OCI-LY1 (cell line): ENCODE measurements at regions not wholly inside any gene's neighbourhood (a gene's known extent, or its start where the extent isn't known, plus 50 kb on each side); places are given as distances from the start of the nearest gene placed in this dataset.

Experiments used
- H2AFZ ChIP-seq: fragments of 200-600 bp; sonication (generic), shearing (Covaris generic); 2 replicates; pipeline ENCODE4 v1.6.0; 2014; ENCODE audit warnings: antibody characterized with exemption, mild to moderate bottlenecking, low read length
- H3F3A ChIP-seq: fragments of 200-600 bp; sonication (generic), shearing (Covaris generic); 2 replicates; pipeline ENCODE4 v1.6.0; 2014; ENCODE audit warnings: mild to moderate bottlenecking, antibody characterized with exemption, low read length, moderate library complexity; ENCODE audit not compliant: insufficient read depth
- H3K27ac ChIP-seq: fragments of 200-600 bp; sonication (generic); 2 replicates; pipeline ENCODE4 v1.5.1; 2014; ENCODE audit warnings: low read length, mixed run types, mild to moderate bottlenecking, low read depth; ENCODE audit not compliant: poor library complexity, severe bottlenecking
- H3K27me3 ChIP-seq: fragments of 200-600 bp; sonication (generic); 2 replicates; pipeline ENCODE4 v1.6.0; 2014; ENCODE audit warnings: antibody characterized with exemption, mild to moderate bottlenecking, low read length, moderate library complexity; ENCODE audit not compliant: insufficient read depth
- H3K36me3 ChIP-seq: fragments of 200-600 bp; sonication (generic); 2 replicates; pipeline ENCODE4 v1.6.1; 2014; ENCODE audit warnings: mild to moderate bottlenecking, antibody characterized with exemption, low read length, moderate library complexity, mixed read lengths; ENCODE audit not compliant: insufficient read depth
- H3K4me1 ChIP-seq: fragments of 200-600 bp; sonication (generic); 2 replicates; pipeline ENCODE4 v1.5.1; 2014; ENCODE audit warnings: mild to moderate bottlenecking, low read length, moderate library complexity; ENCODE audit not compliant: insufficient read depth, severe bottlenecking
- H3K4me2 ChIP-seq: fragments of 200-600 bp; sonication (generic), shearing (Covaris generic); 2 replicates; pipeline ENCODE4 v1.6.1; 2014; ENCODE audit warnings: low read length
- H3K4me3 ChIP-seq: fragments of 200-600 bp; sonication (generic); 2 replicates; pipeline ENCODE4 v1.5.1; 2014; ENCODE audit warnings: low read length, low read depth, mild to moderate bottlenecking, mixed read lengths; ENCODE audit not compliant: poor library complexity, severe bottlenecking
- H3K79me2 ChIP-seq: fragments of 200-600 bp; shearing (Covaris generic); 2 replicates; pipeline ENCODE4 v1.6.1; 2016; ENCODE audit warnings: mixed run types, low read length, mixed read lengths; ENCODE audit not compliant: insufficient read depth
- H3K9ac ChIP-seq: fragments of 200-600 bp; sonication (generic), shearing (Covaris generic); 2 replicates; pipeline ENCODE4 v1.6.1; 2014; ENCODE audit warnings: mild to moderate bottlenecking, low read length, mixed read lengths
- H3K9me2 ChIP-seq: fragments of 200-600 bp; sonication (generic), shearing (Covaris generic); 2 replicates; pipeline ENCODE4 v1.6.1; 2014; ENCODE audit warnings: low read depth, mild to moderate bottlenecking, low read length, mixed read lengths
- H3K9me3 ChIP-seq: fragments of 200-600 bp; shearing (Covaris generic); 2 replicates; pipeline ENCODE4 v1.6.1; 2014; ENCODE audit warnings: low read length, mixed read lengths
- H4K20me1 ChIP-seq: fragments of 200-600 bp; sonication (generic), shearing (Covaris generic); 2 replicates; pipeline ENCODE4 v1.6.0; 2016; ENCODE audit warnings: mild to moderate bottlenecking, low read length; ENCODE audit not compliant: insufficient read depth
- CTCF ChIP-seq: fragments of 200-600 bp; sonication (generic), shearing (Covaris generic); IDR thresholded peaks from 2 replicates; pipeline ENCODE4 v1.5.1; 2017; ENCODE audit warnings: mild to moderate bottlenecking, antibody characterized with exemption, low read length, moderate library complexity, mixed read lengths
- EZH2 ChIP-seq: fragments of 200-600 bp; sonication (generic), shearing (Covaris generic); IDR thresholded peaks from 2 replicates; pipeline ENCODE4 v1.8.0; 2017; ENCODE audit warnings: borderline replicate concordance, mixed run types, mild to moderate bottlenecking, antibody characterized with exemption, low read length, moderate library complexity, mixed read lengths

DNA sequence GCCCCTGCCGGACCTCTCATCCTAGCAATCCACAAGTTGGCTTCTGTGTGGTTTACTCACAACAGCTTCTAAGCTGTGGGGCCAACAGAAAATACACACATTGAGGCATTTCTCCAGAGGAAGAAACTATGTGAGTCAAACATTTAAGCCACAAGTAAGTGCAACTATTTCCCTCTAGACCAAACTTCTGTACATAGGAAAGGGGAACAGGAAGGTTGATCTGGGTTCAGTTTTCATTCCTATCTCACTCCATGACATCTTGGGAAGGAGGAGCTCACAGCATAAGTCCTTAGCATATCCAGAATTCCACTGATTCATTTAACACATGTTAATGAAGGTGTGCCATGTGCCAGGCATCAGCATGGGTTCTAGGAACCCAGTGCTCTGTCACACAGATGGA is 72.8 kb upstream of the PICALM start:
- H4K20me1 ChIP-seq, result no peaks in the 10 kb centered on the region
- peaks cover 11% of the 10 kb centered on the region for H3K4me1 ChIP-seq
- H3F3A ChIP-seq, result no peaks in the 10 kb centered on the region
- no peaks in the 10 kb centered on the region for H3K36me3 ChIP-seq
- H3K9me3 ChIP-seq, result no peaks in the 10 kb centered on the region
- H3K9me2 ChIP-seq, result no peaks in the 10 kb centered on the region
- no peak overlapping the region for H3K4me3 ChIP-seq
- H2AFZ ChIP-seq, result no peak overlapping the region
- no peaks in the 10 kb centered on the region for H3K27me3 ChIP-seq
- no peak for TF ChIP-seq EZH2
- no peak for TF ChIP-seq CTCF
- H3K79me2 ChIP-seq, result no peaks in the 10 kb centered on the region
- H3K9ac ChIP-seq, result no peak overlapping the region
- H3K27ac ChIP-seq, result no peak overlapping the region
- no peak overlapping the region for H3K4me2 ChIP-seq

GRCh38 chr11:86140334-86140990 is 71.6 kb upstream of the PICALM start:
- H3K9ac ChIP-seq, result no peak overlapping the region
- H3K4me1 ChIP-seq, result peaks cover 11% of the 10 kb centered on the region
- H3K27ac ChIP-seq, result no peak overlapping the region
- H3K4me2 ChIP-seq, result no peak overlapping the region
- H4K20me1 ChIP-seq, result no peaks in the 10 kb centered on the region
- TF ChIP-seq CTCF (no peak), EZH2 (no peak)
- H3K79me2 ChIP-seq, result no peaks in the 10 kb centered on the region
- no peak overlapping the region for H3K4me3 ChIP-seq
- no peaks in the 10 kb centered on the region for H3K9me3 ChIP-seq
- H3K27me3 ChIP-seq, result no peaks in the 10 kb centered on the region
- H3F3A ChIP-seq, result no peaks in the 10 kb centered on the region
- no peaks in the 10 kb centered on the region for H3K36me3 ChIP-seq
- H3K9me2 ChIP-seq, result no peaks in the 10 kb centered on the region
- H2AFZ ChIP-seq, result no peak overlapping the region

DNA sequence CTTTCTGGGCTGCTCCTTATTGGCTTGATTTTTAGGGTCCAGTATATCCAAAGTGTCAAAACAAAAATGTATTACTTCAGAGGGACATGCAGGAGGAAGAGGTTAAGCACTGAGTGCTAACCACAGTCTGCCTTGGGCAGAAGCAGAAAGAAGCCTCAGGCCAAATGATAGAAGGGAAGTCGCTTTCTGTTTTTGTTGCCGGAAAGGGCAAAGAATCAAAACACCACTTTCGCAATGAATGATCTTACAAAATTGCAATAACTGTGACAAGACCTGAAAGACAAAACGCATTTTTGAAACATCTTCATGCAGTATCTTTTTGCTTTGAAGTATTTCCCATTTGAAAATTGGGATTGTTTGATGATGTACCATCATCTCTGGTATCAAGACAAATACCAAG is 70.1 kb upstream of the PICALM start:
- Histone ChIP-seq H2AFZ (peak overlapping the region; percentile 82; the same call in 1 of the 2 replicates), H3K27me3 (no peaks in the 10 kb centered on the region), H3K36me3 (no peaks in the 10 kb centered on the region), H3K4me3 (peak overlapping the region; percentile 17), H3K9me2 (no peaks in the 10 kb centered on the region), H3K4me1 (peaks cover 11% of the 10 kb centered on the region), H4K20me1 (no peaks in the 10 kb centered on the region), H3K9me3 (no peaks in the 10 kb centered on the region), H3K79me2 (no peaks in the 10 kb centered on the region), H3K4me2 (peak overlapping the region; percentile 55), H3K27ac (no peak overlapping the region), H3F3A (no peaks in the 10 kb centered on the region), H3K9ac (no peak overlapping the region; the same call in 1 of the 2 replicates)
- TF ChIP-seq CTCF (no peak), EZH2 (no peak)
